HG02678 (cell line): ENCODE measurements at regions not wholly inside any gene's neighbourhood (a gene's known extent, or its start where the extent isn't known, plus 50 kb on each side); places are given as distances from the start of the nearest gene placed in this dataset.

Experiments
- ATAC-seq: cut with Tn5 transposase; IDR thresholded peaks from one replicate; pipeline ENCODE4 v1.9.1; 2021; ENCODE audit warnings: mild to moderate bottlenecking, moderate library complexity; ENCODE audit not compliant: unreplicated experiment

DNA sequence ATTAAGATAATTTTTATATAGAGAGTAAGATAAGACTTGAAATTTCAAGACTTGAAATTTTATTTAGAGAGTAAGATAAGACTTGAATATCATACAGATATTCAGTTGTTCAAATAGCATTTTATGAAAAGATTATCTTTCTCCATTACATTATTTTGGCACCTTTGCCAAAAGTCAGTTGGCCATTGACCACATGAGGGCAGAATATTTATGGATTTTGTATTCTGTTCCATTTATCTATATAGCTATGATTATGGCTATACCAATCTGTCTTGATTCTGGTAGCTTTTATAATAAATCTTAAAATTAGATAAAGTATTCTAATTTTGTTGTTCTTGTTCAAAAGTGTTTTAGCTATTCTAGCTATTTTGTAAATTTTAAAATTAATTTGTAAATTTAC lies 537.9 kb upstream of the GJE1 start:
- no peak for ATAC-seq

DNA sequence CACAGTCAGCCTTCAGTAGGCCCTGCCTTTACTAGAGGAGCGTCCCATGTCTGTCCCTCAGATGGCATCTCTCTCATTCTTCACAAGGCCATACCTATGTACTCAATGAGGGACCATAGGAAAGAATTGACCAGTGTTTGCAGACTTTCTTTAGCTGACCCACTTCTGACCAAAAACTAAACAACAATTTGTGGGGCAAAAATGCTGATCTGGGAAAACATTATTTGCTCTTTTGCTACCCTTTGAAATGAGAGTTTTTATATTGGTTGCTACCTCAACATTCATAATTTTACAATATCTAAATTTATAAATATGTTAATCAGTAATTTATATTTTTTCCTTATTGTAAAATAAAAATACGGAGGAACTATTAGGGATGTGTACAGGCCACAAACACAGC lies 539.4 kb upstream of the GJE1 start:
- no peak for ATAC-seq

GRCh38 chr6:141587482-141588266 lies 545.1 kb upstream of the GJE1 start:
- ATAC-seq = no peak

- no peak for ATAC-seq
Measured at GRCh38 chr6:141580988-141581552, 551.7 kb upstream of the GJE1 start.

DNA sequence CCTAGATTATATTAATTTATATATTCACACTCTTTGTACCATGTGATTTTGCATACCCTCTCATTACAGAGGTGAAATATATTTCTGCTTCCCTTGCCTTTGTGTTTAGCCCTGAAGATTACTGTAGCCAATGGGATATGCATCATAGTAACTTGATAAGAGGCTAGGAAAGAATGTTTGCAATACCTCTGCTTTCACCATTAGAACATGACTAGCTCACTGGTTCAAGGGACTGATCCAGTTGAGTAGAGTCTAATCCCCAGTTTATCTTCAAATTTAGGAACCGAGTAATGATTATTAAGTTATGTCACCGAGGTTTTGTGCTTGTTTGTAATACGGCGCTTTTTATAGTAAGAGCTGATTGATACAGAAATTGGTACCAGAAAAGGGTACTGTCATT lies 552.6 kb upstream of the GJE1 start:
- ATAC-seq = no peak

DNA sequence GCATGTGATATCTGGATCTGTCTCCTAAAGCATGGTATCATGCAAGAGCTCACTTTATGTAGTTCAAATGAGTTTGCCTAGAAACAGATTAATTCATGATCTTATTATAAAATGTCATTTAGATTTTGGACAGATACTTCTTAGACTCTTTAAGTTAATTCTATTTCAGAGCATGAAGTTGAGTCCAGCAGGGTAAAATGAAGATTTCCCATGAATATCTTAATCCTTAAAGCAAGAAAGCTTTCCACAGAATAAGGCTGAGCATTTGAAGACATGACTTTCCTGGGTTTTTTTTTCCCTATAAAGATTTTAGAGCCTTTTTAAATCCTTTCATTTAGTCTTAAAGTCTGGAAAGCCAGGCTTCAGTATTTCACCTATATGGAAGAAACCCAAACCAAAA lies 556.0 kb upstream of the GJE1 start:
- no peak for ATAC-seq

DNA sequence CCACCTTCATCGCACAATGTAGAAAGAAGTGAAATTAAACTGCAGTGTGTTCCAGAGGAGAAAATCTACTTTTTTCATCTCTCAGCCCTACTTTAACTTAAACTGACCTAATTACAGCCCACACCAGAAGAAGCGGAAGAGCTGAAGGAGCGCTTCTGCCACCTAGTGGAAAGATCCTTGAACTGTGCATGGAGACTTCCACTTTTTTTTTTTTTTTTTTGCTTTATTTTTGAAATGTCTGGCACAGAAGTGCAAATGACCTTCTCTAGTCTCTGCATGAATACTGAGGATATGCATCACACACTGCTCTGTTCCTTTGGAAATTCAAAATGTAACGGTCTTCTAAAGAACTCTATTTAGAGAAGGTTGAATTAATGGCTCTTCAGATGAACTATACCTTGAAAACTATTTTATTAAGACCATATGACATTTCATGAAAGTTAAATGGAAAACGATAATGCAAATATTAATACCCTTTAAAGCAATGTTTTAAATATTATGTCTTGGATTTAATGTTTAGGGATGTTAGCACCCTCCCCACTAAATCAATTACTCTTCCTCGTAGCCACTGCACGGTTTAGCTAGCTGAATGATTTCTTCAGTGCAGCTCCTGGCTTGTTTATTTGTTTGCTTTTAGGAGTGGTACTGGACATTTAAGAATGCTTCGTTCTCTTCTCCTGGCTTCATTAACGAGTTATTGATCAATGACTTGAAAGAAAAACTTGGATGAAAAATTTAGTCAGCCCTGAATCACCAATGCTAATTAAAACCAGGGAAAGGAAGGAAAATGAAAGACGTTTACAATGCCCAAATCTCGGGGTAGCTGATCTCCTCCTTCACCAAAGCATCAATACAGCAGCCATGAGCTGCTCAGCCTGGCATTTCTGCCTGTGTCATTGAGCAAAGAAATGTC lies 569.6 kb upstream of the GJE1 start:
- ATAC-seq = peak; percentile 89

GRCh38 chr6:141562186-141562811 lies 570.4 kb upstream of the GJE1 start:
- ATAC-seq = peak; percentile 30

DNA sequence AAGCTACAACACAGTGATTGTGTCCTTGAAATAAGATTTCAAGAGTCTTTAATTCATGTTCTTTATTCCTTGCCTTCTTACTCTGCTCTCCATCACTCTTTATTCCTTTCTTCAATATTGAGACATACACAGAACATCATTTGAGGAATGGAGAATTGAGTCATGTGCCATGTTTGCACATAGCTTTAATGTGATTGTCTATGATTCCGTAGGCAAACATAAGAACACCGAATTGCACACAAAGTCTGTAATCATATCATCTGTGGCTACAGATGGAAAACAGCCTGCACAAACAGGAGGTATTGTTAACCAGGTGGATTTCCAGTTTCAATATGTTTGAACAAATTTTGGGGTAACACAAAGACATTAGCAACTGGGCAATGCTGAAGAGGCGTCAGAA lies 571.6 kb upstream of the GJE1 start:
- no peak for ATAC-seq

GRCh38 chr6:141552463-141552862 lies 580.3 kb upstream of the GJE1 start:
- peak; percentile 88 for ATAC-seq

- ATAC-seq = no peak
Measured at GRCh38 chr6:141552031-141552430, 580.7 kb upstream of the GJE1 start.

DNA sequence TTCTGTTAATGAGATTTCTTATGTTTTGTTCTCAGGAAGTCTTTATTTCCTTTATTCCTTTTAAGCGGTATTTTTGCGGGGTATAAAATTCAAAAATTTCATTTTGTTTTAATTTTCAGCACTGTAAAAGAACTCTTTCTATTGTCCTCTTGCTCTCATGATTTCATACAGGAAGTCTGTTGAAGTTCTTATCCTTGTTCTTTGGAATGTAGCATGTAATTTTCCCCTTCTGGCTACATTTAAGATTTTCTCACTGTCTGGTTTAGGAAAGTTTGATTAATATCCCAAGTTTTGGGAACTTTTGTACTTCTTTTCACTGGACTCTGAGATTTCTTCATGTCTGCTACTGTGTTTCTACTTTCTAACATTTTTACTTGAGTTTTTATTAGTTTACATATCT lies 581.4 kb upstream of the GJE1 start:
- ATAC-seq = no peak

DNA sequence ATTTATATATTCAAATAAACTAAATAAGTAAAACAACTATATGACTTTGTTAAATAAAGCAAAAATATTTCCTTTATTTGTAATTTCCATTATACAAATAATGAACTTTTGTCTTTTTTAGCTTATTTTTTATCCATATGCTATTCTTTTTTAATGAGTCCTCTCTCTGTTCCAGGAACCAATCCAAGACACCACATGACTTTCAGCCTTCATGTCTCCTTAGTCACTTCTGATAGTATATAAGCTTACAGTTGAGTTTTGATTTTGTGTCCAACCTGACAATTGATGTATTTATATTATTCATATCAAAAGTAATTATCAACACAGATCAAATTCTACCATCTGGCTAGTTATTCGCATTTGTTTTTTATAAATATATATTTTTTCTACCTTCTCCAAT lies 582.3 kb upstream of the GJE1 start:
- no peak for ATAC-seq

GRCh38 chr6:141548966-141549365 lies 583.8 kb upstream of the GJE1 start:
- ATAC-seq = no peak

DNA sequence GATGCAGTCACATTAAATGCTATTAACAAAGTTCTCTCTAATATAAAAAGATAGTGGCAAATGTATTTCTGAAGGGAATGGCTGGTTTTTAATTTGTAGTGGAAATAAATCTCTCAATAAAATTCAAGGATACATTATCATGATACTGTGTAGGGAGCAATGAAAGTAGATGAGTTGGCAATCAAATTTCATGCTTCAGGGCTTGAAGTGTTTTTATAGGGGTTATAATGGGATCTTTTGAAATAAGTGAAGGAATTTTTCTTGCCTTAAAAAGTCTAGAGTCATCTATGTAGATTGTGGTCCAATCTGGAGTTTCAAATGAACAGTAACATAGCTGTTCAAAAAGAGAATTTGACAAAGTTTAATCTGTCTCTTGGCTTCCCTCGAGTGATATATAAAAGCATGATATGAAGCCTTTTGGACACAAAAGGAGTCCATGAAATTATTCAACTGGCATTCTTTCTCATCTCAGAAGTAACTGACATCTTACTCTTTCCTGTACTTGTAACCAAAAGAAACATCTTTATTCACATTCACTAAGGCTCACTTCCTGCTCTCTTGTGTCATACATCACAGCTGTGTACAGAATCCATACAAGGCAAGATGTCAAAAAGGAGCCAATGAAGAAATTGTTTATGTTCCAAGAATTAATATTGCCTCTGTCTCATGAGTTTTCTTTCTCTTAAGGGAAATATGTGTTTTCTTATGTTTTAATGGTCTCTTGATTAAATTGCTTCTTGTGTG lies 591.0 kb upstream of the GJE1 start:
- no peak for ATAC-seq

- ATAC-seq = no peak
Measured at GRCh38 chr6:141540207-141540606, 592.5 kb upstream of the GJE1 start.

DNA sequence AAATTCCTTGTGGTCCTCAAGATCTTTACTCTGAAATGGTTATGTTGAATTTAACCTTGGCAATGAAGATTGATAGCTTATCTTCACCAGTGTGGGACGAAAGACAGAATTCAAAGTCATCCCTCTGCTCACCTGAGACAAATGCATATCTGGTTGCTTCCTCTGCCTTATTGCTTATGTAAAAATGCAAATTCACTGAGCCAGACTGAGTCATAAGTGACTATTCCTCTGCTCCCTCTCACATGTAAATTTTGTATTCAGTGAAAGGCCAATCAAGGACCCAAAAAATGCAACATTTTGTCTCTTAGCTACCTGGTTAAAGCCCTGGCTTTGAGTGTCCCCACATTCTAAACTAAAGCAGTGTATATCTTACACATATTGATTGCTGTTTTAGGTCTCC lies 593.1 kb upstream of the GJE1 start:
- no peak for ATAC-seq

- ATAC-seq = no peak
Measured at GRCh38 chr6:141532211-141532610, 600.5 kb upstream of the GJE1 start.

DNA sequence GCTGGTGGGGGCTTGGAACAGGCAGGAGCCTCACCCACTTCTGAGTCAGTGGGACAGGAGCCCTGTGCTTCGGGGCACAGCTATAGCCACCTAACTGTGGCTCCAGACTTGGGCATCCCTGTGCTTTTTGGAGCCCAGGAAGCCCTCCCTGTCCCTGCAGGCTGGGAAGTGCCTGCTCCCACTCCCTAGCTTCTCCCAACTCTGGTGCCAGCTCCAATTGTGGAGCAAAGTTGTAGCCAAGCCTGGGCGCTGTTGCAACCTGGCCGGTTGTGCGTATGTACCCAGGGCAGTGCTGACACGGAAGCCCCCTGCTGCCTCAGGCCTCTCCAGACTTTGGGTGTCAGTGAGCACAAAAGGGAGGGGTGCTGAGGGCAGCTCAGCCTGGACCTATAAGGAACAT lies 601.7 kb upstream of the GJE1 start:
- no peak for ATAC-seq

DNA sequence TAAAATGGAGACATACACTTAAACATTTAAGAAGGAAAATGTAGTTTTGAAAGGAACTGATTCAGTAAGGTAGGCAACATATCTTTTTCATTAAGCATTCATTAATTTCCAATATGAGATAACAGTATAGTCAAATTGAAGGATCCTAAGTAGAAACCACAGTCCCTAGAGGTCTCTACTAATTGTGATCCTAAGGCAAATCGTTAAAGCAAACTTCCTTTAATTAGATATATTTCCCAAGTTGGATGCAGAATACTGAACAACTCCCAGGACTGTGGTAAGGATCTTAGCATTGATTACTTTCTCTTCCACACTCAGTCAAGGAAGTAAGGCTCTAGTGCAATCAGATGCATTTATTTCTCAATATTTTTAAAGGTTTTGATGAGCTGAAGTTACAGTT lies 604.1 kb upstream of the GJE1 start:
- no peak for ATAC-seq

GRCh38 chr6:141526985-141527384 lies 605.7 kb upstream of the GJE1 start:
- no peak for ATAC-seq
